Natural killer cell (primary cell): ENCODE measurements at regions not wholly inside any gene's neighbourhood (a gene's known extent, or its start where the extent isn't known, plus 50 kb on each side); places are given as distances from the start of the nearest gene placed in this dataset.

Experiments
- ATAC-seq, 3 donors: fragments of 150-1000 bp in 2 of 3; fragments of 200-7000 bp in 1 of 3; cut with Tn5 transposase; 1 replicate in 1 of 3; 2 replicates in 2 of 3; pipeline ENCODE4 v1.10.0; 2021; ENCODE audit warnings: mild to moderate bottlenecking in 2 of 3, moderate library complexity in 2 of 3
- DNase-seq, 2 donors: peaks; one replicate each; pipeline versions ENCODE4 v3.0.0 to v3.0.0-alpha.2; 2013 to 2021; ENCODE audit warnings: mixed read lengths in 1 of 2
- H3K27ac ChIP-seq: one replicate; pipeline ENCODE4 v1.5.1; 2013; ENCODE audit warnings: mild to moderate bottlenecking, low read length
- H3K27me3 ChIP-seq: one replicate; pipeline ENCODE4 v1.6.1; 2013; ENCODE audit warnings: low read length; ENCODE audit not compliant: control insufficient read depth, insufficient read depth
- H3K36me3 ChIP-seq: one replicate; pipeline ENCODE4 v1.6.1; 2013; ENCODE audit warnings: low read length; ENCODE audit not compliant: control insufficient read depth, insufficient read depth
- H3K4me1 ChIP-seq: one replicate; pipeline ENCODE4 v1.6.1; 2013; ENCODE audit warnings: low read length; ENCODE audit not compliant: control insufficient read depth, insufficient read depth
- H3K4me3 ChIP-seq: one replicate; pipeline ENCODE4 v1.5.1; 2013; ENCODE audit warnings: low read length
- H3K9me3 ChIP-seq: one replicate; pipeline ENCODE4 v1.6.1; 2013; ENCODE audit warnings: low read length; ENCODE audit not compliant: control insufficient read depth, insufficient read depth
- H3K27ac Mint-ChIP-seq, 2 donors: one replicate each; pipeline ENCODE4 v1.8.0; 2022; ENCODE audit warnings: mild to moderate bottlenecking in 2 of 2, mixed read lengths in 2 of 2, moderate library complexity in 1 of 2
- H3K27me3 Mint-ChIP-seq, 2 donors: one replicate each; pipeline ENCODE4 v1.8.0; 2022; ENCODE audit warnings: low read depth in 2 of 2, mixed read lengths in 2 of 2
- H3K36me3 Mint-ChIP-seq: one replicate; pipeline ENCODE4 v1.8.0; 2022; ENCODE audit warnings: mixed read lengths
- H3K4me1 Mint-ChIP-seq, 2 donors: one replicate each; pipeline ENCODE4 v1.8.0; 2022; ENCODE audit warnings: mixed read lengths in 2 of 2
- H3K4me3 Mint-ChIP-seq: one replicate; pipeline ENCODE4 v1.8.0; 2022; ENCODE audit warnings: mild to moderate bottlenecking, moderate library complexity, mixed read lengths
- H3K9me3 Mint-ChIP-seq, 2 donors: one replicate each; pipeline ENCODE4 v1.8.0; 2022; ENCODE audit warnings: mixed read lengths in 2 of 2
- WGBS: methylation state at CpG from one replicate; pipeline ENCODE4 v1.1.7; 2013; ENCODE audit warnings: missing lambda C conversion rate; ENCODE audit not compliant: insufficient coverage; 5-methylcytosine and 5-hydroxymethylcytosine counted together
- intact Hi-C: fragments of 100-400 bp; cut with micrococcal nuclease; formaldehyde crosslinking; loops from one replicate; pipeline ENCODE4 v1.14.2; 2022
- TF ChIP-seq, protein P1 (sequence below): fragments of 200-600 bp; IDR thresholded peaks from one replicate; pipeline ENCODE4 v1.8.0; 2022; ENCODE audit warnings: antibody characterized with exemption

DNA sequence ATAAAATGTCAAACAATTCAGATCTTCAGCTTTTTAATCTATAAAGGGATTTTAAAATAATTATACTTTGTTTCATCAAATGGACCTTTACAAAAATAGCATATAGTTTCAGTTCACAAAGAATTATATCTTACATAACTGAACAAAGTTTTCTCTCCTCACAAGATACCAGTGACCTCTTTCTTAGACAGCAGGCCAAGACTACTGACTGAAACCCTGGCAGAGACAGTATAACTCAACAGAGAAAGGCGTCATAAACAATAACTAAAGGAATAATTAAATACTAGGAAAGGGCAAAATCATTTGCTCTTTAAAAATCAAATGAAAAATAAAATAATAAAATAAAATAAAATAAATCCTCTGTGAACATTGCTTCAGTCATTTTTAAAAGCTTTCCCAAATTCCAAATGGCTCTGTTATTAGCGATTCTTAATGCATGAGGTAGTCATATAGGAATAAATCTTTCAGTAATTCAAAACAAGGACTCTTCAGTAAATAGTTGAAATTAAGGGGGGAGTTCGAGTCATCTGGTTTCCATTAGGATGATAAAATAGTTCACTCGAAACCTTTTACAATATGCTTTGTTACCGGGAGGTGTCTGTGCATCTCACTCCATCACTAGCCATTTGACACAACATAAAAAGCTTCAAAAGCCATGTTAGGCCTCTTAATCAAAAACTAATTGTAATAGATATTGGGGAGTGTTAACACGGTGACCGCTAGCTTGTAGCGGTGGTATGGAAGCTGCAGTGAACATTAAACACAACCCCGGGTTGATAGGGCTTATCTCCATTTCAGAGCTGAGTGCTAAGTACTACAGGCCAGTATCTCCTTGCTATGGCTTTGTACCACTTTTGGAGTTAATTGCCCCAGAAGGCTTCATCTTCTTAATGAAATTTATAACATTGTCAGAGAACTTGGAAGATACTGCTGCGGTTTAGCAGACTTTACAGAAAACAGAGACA is 142.9 kb upstream of the NR2F2 start:
- Histone ChIP-seq H3K27me3 (no peaks in the 10 kb centered on the region), H3K4me3 (no peak overlapping the region), H3K36me3 (no peaks in the 10 kb centered on the region), H3K9me3 (no peaks in the 10 kb centered on the region), H3K27ac (no peak overlapping the region), H3K4me1 (no peaks in the 10 kb centered on the region)
- Mint-ChIP-seq H3K4me3 (no peak overlapping the region), H3K27me3 (peaks cover 20 to 55% of the 10 kb centered on the region in 2 donors), H3K9me3 (no peaks in the 10 kb centered on the region), H3K27ac (no peak overlapping the region), H3K4me1 (no peaks in the 10 kb centered on the region), H3K36me3 (no peaks in the 10 kb centered on the region)
- TF ChIP-seq, protein P1, sequence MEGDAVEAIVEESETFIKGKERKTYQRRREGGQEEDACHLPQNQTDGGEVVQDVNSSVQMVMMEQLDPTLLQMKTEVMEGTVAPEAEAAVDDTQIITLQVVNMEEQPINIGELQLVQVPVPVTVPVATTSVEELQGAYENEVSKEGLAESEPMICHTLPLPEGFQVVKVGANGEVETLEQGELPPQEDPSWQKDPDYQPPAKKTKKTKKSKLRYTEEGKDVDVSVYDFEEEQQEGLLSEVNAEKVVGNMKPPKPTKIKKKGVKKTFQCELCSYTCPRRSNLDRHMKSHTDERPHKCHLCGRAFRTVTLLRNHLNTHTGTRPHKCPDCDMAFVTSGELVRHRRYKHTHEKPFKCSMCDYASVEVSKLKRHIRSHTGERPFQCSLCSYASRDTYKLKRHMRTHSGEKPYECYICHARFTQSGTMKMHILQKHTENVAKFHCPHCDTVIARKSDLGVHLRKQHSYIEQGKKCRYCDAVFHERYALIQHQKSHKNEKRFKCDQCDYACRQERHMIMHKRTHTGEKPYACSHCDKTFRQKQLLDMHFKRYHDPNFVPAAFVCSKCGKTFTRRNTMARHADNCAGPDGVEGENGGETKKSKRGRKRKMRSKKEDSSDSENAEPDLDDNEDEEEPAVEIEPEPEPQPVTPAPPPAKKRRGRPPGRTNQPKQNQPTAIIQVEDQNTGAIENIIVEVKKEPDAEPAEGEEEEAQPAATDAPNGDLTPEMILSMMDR, result no peak
- ATAC-seq, result no peak
- intact Hi-C loops, result no loop called here
- no peak for DNase-seq
- WGBS, result 54% methylated on average over 6 of the region's 10 CpGs

DNA sequence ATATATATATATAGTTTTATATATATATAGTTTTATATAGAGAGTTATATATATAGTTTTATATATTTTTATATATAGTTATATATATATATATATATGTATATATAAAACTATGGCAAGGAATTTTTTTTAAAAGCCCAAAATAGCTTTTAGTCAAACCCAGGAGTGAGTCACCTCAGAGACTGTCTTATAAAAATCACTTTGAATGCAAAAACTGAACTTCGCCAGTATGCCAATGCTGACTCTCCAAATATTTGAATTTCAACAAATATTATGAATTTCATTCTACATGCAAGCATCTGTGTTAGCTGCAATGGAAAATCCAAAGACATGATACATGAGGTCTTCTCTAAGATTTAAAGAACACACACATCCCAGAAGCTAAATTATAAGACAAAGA is 132.8 kb upstream of the NR2F2 start:
- no peaks in the 10 kb centered on the region for H3K36me3 ChIP-seq
- H3K9me3 ChIP-seq, result no peaks in the 10 kb centered on the region
- no peaks in the 10 kb centered on the region for H3K4me1 ChIP-seq
- DNase-seq, result no peak
- H3K27ac Mint-ChIP-seq, result no peak overlapping the region
- H3K27me3 ChIP-seq, result peaks cover 3% of the 10 kb centered on the region
- H3K27ac ChIP-seq, result no peak overlapping the region
- intact Hi-C loops, result no loop called here
- ATAC-seq, result no peak
- WGBS, result 100% methylated on average over 1 of the region's 1 CpG
- H3K27me3 Mint-ChIP-seq, result peaks cover 32 to 58% of the 10 kb centered on the region in 2 donors
- no peaks in the 10 kb centered on the region for H3K36me3 Mint-ChIP-seq
- no peak overlapping the region for H3K4me3 ChIP-seq
- TF ChIP-seq, protein P1, result no peak
- H3K4me3 Mint-ChIP-seq, result no peak overlapping the region
- H3K9me3 Mint-ChIP-seq, result peaks cover 0 to 8% of the 10 kb centered on the region in 2 donors
- H3K4me1 Mint-ChIP-seq, result no peaks in the 10 kb centered on the region

DNA sequence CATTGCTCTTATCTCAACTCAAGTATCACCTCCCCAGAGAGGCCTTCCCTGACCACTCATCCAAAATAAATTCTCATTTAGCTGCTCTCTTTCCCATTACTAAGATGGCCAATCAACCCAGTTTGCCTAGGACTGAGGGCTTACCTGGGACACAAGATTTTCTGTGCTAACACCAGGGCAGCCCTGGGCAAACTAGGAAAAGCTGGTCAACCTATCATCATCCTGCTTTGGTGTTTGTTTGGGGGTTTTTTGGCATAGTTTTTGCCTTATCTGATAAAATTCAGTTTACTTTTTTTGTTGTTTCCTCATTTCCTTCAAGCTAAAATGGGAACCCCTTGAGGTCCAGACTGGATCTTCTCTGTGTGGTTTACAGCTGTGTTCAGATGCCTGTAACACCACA is 131.4 kb upstream of the NR2F2 start:
- TF ChIP-seq, protein P1, result no peak
- DNase-seq (no peak), ATAC-seq (no peak)
- Mint-ChIP-seq H3K4me1 (no peaks in the 10 kb centered on the region), H3K9me3 (peaks cover 0 to 8% of the 10 kb centered on the region in 2 donors), H3K36me3 (no peaks in the 10 kb centered on the region), H3K27me3 (peaks cover 32 to 58% of the 10 kb centered on the region in 2 donors), H3K27ac (no peak overlapping the region), H3K4me3 (no peak overlapping the region)
- Histone ChIP-seq H3K4me1 (no peaks in the 10 kb centered on the region), H3K36me3 (no peaks in the 10 kb centered on the region), H3K4me3 (no peak overlapping the region), H3K27me3 (peaks cover 3% of the 10 kb centered on the region), H3K9me3 (no peaks in the 10 kb centered on the region), H3K27ac (no peak overlapping the region)
- intact Hi-C loops, result no loop called here
